ENCODE measurements at regions not wholly inside any gene's neighbourhood (a gene's known extent, or its start where the extent isn't known, plus 50 kb on each side); places are given as distances from the start of the nearest gene placed in this dataset.

- H3K36me3 ChIP-seq: no peaks in the 10 kb centered on the region
- H3K4me3 ChIP-seq: no peak overlapping the region
- intact Hi-C loops (cut with DNase I): no loop called here
- no peaks in the 10 kb centered on the region for H3K9me3 ChIP-seq
- TF ChIP-seq CTCF (IDR thresholded peaks at IDR 0.05) (no peak), POLR2A (IDR thresholded peaks at IDR 0.05) (no peak), EP300 (IDR thresholded peaks at IDR 0.05) (no peak)
- DNase-seq: no peak
- no peak overlapping the region for H3K27ac ChIP-seq
- 90 to 95% (median 92%) methylated on average over 2 of the region's 2 CpGs for WGBS, 3 donors
- no peaks in the 10 kb centered on the region for H3K27me3 ChIP-seq
- H3K4me1 ChIP-seq (ENCODE audit: insufficient read depth): no peaks in the 10 kb centered on the region
Observed at GRCh38 chr4:63851496-63851895, 557.8 kb downstream of the TECRL start.

DNA sequence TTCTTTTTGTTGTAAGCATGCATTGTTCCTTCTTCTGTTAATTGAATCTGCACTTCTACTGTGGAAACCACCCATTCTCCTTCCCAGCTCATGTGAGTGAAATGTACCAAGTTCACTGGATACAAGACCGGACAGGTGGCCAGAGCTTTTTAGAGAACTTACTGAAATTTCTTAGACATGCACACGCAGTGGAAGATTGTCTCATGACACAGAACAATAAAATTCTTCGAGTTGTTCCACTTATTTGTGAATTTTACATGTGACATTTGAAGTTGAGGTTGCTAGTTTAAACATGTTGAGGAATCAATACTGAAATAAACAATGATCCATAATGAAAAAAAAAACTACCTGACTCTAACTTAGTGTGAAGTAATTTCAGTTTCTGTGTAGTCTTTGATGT, 568.0 kb downstream of the TECRL start:
- Histone ChIP-seq H3K9me3 (no peaks in the 10 kb centered on the region), H3K4me1 (ENCODE audit: insufficient read depth) (no peaks in the 10 kb centered on the region), H3K36me3 (no peaks in the 10 kb centered on the region), H3K27me3 (no peaks in the 10 kb centered on the region), H3K27ac (no peak overlapping the region), H3K4me3 (no peak overlapping the region)
- intact Hi-C loops (cut with DNase I): no loop called here
- TF ChIP-seq CTCF (IDR thresholded peaks at IDR 0.05) (no peak), EP300 (IDR thresholded peaks at IDR 0.05) (no peak)
- DNase-seq: no peak
- 76 to 83% (median 81%) methylated on average over 3 of the region's 3 CpGs for WGBS, 3 donors

DNA sequence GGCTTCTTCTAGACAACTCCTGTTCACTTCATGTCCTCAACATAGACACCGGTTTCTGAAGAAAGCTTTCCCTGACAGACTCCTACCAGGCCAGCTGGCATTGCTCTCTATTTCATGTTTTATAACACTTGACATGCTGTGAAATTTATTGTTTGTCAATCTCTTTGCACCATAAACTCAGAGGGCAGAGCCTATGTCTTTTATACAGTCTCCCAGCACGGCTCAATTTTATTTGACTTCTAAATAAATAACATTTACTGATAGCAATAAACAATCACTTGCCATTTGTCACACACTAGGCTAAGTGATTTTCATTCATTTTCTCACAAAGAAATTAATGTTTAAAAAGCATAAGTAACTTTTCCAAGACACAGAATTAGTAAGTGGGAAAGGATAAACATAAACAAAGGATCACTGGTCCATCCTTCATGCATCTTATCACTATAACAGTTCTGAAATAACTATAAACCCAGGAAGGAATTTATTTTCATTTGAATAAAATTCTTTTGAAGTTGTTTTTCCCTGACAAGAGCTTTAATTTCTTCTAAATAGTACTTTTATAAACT, 577.6 kb downstream of the TECRL start:
- WGBS, 3 donors: 53 to 76% (median 54%) methylated on average over 2 of the region's 2 CpGs
- TF ChIP-seq CTCF (IDR thresholded peaks at IDR 0.05): no peak
- TF ChIP-seq POLR2A (IDR thresholded peaks at IDR 0.05): no peak
- no peak for TF ChIP-seq EP300 (IDR thresholded peaks at IDR 0.05)
- no peak for DNase-seq
- Histone ChIP-seq H3K27ac (no peak overlapping the region), H3K27me3 (no peaks in the 10 kb centered on the region), H3K36me3 (no peaks in the 10 kb centered on the region), H3K4me1 (ENCODE audit: insufficient read depth) (no peaks in the 10 kb centered on the region), H3K4me3 (no peak overlapping the region), H3K9me3 (no peaks in the 10 kb centered on the region)
- intact Hi-C loops (cut with DNase I): no loop called here

- TF ChIP-seq POLR2A (IDR thresholded peaks at IDR 0.05) (no peak), EP300 (IDR thresholded peaks at IDR 0.05) (no peak), CTCF (IDR thresholded peaks at IDR 0.05) (no peak)
- WGBS, 3 donors: 89 to 92% (median 90%) methylated on average over 11 of the region's 11 CpGs
- H3K9me3 ChIP-seq: no peaks in the 10 kb centered on the region
Observed at GRCh38 chr4:63817196-63817865, 591.9 kb downstream of the TECRL start.

More at GRCh38 chr4:63817196-63817865, 591.9 kb downstream of the TECRL start:
- intact Hi-C loops (cut with DNase I): no loop called here
- H3K27ac ChIP-seq: no peak overlapping the region
- DNase-seq: no peak
- H3K36me3 ChIP-seq: no peaks in the 10 kb centered on the region
- H3K27me3 ChIP-seq: no peaks in the 10 kb centered on the region
- no peak overlapping the region for H3K4me3 ChIP-seq
- no peaks in the 10 kb centered on the region for H3K4me1 ChIP-seq (ENCODE audit: insufficient read depth)

Measured in ovary (tissue), 7 donors.